NCI-H524 (cell line): ENCODE measurements at regions not wholly inside any gene's neighbourhood (a gene's known extent, or its start where the extent isn't known, plus 50 kb on each side); places are given as distances from the start of the nearest gene placed in this dataset.
A peak's percentile ranks its signal among the peaks of the same experiment; 100 is the strongest.

Experiments used
- DNase-seq, 2 experiments: peaks; one replicate each; lab custom pipeline; 2025; lab: John Stamatoyannopoulos, UW

DNA sequence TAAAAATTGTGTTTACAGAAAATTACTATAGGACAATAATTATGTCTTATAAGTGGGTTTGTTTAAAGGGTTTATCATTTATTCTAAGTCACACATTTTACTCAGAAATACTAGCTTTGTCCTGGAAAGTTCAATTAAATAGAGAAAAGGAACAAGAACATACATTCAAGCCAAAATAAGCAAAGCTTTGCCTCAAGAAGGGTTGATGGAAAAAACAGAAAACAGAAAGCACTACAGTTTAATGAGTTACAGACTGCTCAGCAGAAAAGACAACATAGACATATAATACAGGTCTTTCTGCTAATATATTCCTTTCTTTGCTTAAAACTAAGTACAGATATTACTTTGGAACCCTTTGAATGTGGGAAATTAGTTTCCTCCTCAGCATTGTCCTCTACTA, 703.0 kb upstream of the LRFN5 start:
- no peak for DNase-seq

DNA sequence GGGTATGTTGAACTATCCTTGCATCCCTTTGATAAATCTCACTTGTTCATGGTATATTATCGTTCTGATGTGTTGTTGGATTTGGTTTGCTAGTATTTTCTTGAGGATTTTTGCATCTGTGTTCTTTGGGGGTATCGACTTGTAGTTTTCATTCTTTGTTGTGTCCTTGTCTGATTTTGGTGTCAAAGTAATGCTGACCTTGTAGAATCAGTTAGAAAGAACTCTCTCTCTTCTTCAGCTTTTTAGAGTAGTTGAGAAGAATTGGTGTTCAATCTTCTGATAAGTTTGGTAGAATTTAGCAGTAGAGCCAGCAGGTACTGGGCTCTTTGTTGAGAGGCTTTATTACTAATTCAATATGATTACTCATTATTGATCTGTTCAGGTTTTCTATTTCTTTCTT, 707.2 kb upstream of the LRFN5 start:
- DNase-seq, result no peak

DNA sequence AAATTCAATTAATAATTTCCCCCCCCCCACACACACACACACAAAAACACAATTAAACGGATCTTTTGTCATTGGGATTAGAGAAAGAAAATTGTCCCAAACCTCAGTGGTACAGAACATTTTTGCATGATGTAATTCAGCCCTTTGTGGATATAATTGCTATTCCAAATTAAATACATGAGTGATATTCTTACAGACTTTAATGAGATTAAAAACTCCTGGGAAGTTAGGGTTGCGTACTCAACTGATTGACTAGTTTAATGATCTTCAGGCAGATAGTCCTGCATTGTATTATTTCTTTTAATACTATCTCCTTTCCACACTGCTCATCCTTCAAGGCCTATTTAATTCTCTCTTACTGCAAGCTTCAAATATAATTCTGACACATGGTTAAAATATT, 711.8 kb upstream of the LRFN5 start:
- no peak for DNase-seq

DNA sequence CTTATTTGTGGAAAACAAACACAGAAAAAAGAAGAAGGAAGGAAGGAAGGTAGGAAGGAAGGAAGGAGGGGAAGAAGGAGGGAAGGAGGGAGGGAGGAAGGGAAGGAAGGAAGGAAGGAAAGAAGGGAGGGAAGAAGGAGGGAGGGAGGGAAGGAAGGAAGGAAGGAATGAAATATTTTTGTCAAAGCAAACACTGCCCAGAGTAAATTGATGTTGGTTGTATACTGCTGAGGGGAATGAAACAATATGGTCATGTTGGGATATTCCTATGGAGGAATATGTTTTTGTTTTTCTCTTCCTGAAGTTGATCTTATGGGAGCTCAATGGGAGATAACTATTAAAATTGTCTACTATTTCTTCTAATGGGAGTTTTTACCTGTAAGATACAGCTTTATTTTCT, 717.5 kb upstream of the LRFN5 start:
- no peak for DNase-seq

DNA sequence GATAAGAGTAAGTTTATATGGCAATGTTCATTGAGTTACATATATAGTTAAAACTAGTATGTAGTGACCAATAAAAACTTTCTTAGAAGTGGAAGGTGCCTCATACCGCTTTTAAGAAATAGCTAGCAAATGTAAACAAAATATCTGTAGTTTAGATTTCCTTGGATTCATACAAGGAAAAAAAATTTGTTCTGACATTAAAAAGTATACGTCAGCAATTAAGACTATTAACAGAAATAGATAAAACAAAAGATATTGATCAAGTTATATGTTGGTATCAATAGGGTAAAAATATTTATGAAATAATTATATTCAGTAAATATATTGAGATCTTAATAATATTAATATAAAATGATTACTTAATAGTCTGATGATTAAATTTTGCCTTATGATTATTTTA, 718.8 kb upstream of the LRFN5 start:
- DNase-seq, result no peak

DNA sequence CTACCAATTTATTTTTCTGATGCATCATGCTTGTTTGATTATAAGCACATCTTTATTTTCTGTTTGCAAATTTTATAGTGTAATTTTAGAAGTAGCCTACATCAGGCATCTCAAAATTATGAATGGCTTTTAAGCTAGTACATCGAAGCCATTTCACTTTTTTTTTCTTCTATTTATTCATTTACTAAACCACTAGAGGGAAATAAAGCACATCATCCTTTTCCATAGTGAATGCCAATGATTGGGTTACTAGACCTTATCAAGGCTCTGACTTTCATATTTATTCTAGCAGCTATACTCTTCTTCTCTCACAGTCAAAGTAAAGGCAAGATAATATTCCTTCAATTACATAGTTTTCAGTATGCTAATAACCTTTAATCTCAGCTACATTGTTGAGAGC, 736.4 kb upstream of the LRFN5 start:
- peak in 1 of 2 experiments; percentile 48 for DNase-seq

DNA sequence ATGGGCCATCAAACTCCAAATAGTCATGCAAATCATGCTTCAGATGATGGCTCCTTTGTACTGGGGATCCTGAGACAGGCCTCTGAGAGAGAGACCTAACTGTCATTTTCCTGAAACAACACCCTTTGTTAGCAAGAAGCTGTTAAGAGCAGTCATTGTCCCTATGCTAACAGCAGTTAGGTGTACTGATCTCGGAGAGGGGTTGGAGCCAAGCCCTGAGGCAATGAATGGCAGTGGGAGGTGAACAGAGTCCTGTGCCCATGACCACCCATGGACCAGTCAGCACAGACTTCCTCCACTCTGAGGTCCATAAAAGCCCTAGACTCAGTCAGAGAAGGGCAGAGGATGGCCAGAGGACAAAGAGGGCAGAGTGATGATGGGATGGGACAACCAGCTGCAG, 747.6 kb upstream of the LRFN5 start:
- no peak for DNase-seq

DNA sequence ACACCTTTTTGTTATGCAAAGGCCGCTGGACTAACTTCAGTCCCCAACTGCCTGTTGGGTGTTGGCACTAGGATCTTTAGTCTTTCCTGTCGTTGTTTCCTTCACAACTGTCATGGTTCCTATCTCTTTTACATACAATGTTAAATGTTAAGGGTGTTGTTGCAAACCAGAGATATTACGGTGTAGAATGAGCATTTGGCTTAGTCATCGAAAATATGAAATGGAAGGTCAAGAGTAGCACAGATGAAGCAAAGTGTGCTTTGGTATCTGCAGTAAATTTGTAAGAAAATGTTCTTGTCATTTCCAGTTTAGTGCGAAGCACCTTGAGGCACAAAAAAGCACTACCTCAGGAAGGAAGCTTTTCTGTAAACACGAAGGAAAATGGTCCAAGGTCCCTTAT, 751.3 kb upstream of the LRFN5 start:
- DNase-seq, result no peak

DNA sequence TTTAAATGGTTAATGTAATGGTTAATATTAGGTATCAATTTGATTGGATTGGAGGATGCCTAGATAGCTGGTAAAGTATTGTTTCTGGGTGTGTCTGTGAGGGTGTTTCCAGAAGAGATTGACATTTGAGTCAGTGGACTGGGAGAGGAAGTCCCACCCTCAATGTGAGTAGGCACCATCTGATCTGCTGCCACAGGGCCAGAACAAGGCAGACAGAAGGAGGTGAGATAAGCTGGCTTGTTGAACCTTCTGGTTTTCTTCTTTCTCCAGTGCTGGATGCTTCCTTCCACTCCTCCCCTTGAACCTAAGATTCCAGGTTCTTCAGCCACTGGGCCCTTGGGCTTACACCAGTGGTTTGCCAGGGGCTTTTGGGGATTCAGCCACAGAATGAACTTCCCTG, 756.5 kb upstream of the LRFN5 start:
- peak in 1 of 2 experiments; percentile 11 for DNase-seq

DNA sequence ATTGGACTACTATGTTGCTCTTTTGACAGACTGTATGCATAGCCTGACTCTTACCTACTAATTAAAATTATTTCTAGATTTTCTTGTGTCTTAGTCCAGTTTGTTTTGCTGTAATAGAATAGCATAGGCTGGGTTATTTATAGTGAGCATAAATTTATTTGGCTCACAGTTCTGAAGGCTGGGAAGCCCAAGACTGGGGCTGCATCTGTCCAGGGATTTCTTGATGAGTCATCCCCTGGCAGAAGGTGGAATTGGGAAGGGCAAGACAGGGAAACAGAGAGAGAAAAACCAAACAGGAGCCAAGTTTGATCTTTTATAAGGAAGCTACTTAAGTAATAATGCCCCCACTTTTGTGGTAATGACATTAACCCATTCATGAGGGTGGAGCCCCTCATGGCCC, 759.2 kb upstream of the LRFN5 start:
- peak; percentile 32 to 61 for DNase-seq

DNA sequence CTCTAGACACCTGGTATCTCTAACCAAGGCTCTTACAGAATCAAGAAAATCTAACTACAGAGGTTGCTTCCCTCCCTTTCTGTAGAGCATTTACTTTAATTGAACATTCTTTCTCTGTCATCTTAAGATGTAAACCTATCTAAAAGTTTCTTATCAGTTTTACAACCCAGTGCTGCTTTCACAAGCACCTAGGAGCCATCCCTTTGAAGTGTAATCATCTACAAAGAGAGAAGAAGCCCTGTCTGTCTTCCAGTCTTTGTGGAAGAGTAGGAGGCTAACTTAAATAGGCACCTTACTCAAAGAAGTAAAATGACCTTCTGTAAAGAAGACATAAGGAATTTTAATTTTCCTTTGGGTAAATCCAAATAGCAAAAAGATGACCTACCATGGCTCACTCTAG, 763.9 kb upstream of the LRFN5 start:
- no peak for DNase-seq

DNA sequence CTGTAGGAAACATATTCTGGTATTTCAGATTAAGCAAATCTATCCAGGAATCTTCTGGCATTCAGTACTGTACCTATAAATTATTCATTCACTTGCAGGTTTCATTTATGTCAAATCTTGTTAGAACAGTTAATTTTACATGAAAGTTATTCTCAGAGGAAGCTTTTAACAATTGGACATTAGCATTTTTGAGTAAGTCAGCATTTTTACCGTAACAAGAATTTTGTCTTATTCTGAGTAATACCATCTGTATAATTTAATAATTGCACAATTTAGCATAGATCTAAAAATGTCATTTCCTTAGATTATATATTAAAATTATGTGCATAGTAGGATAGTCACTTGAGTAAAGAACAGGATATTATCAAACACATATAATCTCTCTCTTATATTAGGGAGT, 764.8 kb upstream of the LRFN5 start:
- no peak for DNase-seq

DNA sequence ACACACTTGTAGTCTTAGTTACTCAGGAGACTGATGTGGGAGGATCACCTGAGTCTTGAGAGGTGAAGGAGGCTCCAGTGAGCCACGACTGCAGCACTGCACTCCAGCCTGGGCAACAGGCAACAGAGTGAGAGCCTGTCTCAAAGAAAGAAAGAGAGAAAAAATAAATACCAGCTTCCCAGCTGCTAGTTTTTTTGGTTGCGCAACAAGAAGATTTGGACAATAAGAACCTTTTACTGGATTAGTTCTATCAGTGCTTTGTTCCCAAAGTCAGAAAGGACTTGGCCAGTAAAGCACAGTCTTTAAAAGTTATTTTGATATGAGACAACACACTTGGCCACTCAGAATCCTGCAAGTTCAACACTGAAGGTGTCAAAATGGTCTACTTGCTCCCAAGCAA, 768.1 kb upstream of the LRFN5 start:
- no peak for DNase-seq

DNA sequence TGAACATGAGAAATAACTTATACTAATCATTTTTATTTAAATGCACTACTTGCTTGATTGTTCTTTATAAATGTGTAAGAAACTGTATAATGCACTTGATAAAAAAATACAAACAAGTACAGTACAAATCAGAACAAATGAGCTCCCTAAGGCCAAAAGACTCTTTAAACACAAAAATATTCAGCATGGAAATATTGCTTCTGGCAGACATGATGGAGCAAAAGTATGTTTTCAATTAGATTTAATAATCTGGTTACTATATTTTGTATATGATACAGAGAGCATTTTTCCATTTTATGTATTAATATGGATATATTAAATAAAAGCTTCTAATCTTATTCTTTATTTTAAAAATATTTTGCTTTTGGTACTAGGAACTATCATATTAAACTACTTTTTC, 800.2 kb upstream of the LRFN5 start:
- DNase-seq, result no peak

DNA sequence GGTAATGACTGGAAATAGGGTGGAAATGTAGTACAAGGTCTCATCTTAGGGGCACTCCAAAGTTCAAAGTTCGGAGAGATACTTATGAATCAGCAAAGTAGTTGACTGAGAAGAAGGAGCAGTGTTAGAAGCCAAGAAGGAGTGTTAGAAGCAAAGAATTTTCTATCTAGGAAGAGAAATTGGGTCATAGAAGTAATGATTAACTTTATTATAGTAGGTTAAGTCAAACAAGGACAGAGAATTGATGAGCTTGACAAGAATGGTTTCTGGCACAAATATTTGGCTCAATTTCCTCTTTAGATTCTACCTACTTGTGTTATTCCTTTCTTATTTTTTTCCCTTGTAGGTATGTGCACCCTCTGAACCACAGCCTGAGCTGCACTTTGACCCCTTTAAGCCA, 810.5 kb upstream of the LRFN5 start:
- DNase-seq, result no peak

DNA sequence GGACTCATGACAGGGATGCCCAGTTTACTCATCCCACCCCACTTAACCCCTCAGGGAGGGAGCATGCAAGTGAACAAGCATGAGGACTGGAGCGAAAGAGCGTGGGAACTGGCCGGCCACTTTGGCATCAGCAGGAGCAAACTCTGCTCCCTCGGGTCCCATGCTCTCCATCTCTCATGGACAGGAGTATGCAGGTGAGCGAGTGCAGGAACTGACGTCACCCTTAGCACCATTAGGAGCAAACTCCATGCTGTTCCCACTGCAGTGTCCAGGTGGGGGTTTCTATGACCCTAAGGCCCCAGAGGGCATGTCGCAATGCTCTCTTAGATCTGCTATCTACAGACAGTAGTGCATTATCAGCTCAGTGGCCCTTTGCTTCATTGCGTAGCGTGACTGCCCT, 821.8 kb upstream of the LRFN5 start:
- DNase-seq, result no peak

DNA sequence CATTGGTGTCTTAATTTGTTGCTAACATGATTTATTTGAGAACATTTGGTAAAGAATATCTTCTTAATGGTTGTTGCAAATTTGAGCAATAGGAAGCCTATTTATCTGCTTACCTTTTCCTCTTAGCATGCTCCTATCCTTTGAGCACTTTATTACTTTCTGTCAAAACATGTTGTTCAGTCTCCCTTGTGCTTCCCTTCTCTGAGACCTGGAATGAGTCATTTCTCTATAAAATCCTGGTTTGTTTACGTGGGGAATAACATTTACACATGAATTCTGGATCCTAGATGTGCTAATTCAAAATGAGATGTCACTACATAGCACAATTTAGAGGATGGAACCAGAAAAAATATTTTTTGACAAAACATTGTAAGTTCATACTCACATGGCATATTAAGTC, 844.0 kb upstream of the LRFN5 start:
- no peak for DNase-seq

DNA sequence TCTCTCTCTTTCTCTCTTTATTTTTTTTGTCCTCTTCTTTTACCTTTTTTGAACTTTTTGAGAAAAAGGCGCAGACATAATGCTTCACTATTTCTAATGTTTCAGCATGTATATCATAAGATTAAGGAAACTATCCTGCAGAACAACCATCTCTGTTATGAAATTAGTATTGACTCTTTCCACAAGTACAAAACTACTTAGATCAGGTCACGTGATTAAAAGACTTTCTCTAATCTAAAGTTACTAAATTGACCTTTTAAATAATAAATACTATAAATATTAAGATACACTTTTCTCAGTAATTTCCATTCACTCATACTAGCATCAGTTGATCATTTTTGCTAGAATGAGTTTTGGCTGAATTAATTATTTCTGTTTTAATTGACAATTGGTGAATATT, 844.5 kb upstream of the LRFN5 start:
- DNase-seq, result no peak

DNA sequence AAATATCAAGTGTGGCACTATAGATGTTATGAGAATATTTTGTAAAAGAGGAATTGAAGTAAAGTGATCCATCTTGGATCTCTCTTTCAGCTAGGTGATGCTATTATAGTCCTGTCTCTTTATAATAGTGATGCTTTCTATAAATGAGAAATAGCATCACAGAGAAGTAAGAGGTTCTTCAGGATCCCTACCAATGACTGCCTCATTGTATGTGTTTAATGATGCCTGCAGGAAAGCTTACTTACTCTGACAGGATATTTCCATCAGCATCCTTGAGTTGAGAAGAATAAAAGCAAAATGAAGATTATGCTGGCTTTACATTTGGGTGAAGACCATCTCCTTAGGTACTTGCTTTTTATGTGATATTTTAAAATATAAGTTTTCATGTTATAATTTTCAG, 846.0 kb upstream of the LRFN5 start:
- DNase-seq, result no peak

DNA sequence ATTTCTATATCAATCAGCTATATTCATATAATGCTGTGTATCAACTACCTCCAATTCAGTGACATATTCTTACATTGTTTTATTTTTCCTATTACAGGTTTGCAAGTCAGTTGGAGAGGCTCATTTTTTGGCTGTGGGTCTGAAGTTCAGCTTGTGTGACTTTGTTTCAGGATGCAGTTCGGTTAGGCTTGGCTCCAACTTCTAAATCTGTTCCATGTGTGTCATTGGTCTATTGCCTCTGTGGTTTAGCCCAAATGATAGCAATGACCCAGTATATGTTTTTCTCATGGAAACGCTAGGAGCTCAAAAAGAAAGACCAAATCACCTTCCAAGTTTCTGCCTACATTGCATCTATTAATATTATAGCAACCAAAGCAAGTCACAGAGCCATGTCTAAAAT, 848.6 kb upstream of the LRFN5 start:
- no peak for DNase-seq

DNA sequence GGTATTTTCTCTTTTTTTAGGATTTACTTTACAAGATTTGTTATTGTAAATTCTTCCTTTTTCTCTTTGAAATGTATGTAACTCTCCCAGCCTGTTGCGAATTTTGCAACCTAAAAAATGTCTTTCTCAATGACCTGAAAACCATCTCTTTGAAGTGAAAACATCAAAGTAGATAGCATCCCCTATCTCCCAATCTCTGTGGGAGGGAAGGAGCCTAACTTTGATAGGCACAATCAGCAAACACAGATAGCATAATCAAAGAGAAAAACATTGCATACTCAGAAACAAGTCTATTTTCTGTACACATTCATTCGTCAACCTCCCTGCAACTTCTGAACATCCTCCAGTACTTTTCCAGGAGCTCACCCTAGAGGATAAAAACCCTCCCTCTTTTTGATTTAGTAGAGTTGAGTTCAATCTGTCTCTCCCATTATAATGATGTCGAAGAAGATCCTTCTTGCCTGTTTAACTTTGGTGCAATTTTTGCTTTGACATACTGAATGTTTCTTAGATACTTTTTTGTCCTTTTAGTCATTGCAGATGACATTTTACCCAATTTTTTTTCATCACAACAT, 849.2 kb upstream of the LRFN5 start:
- DNase-seq, result no peak

DNA sequence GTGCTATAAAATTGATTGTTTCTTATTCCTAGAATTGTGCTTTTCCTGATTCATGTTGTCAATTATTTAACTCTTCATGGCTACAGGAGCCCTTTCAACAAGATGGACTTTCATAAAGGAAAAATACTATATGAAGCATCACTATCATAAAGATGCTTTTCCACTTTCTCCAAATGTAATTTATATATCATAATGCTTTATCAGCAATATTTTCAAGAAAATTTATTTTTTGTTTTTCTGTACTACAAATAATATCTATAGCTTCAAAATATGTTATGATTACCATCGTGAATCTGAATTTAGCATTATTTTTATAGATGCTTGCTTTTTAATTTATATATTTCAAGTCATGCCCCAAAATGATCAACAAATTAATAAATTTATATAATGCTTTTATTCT, 873.5 kb upstream of the LRFN5 start:
- no peak for DNase-seq

DNA sequence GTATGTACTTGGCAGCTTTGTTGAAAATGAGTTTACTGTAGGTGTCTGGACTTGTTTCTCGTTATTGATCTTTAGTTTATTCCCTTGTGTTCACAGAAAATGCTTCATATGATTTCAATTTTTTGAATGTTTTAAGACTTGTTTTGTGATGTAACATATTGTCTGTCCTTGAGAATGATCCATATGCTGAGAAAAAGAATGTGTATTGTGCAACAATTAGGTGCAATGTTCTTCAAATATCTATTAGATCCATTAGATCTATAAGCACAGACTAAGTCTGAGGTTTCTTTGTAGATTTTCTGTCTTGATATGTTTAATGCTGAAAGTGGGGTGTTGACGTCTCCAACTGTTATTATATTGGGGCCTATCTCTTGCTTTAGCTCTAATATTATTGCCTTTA, 879.6 kb upstream of the LRFN5 start:
- DNase-seq, result no peak

DNA sequence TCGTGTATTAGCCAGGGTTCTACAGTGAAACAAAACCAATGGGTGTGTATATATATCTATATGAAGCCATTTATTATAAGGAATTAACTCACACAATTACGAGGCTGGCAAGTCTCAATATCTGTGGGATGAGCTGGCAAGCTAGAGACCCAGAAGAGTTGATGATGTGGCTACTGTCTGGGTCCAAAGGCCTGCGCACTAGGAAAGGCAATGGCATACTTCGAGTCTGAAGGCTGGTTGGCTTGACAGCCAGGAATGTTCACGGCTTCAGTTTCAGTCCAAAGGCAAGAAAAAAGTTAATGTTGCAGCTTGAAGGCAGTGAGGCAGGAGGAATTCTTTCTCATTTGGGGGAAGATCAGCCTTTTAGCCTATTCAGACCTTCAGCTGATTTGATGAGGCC, 893.3 kb upstream of the LRFN5 start:
- DNase-seq, result no peak

DNA sequence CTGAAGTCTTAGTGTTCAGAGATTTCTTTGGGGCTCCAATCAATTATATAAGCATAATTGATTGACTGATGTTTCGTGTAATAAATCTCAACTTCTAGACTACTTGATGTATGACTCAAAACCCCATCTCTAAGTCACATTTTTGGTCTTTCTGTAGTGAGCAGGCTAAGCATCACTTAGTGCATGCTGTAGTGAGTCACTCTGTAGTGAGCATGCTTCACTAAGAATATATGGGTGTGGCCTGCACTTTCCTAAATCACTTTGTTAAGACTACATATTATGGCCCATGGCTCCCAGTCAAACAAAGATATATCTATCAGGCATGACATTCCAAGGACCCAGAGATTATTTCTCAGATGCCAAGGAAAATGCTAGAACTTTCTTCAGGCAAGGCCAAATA, 909.4 kb upstream of the LRFN5 start:
- no peak for DNase-seq
